ENCODE measurements at regions not wholly inside any gene's neighbourhood (a gene's known extent, or its start where the extent isn't known, plus 50 kb on each side); places are given as distances from the start of the nearest gene placed in this dataset.
"Not testable (repeated sequence)": the region's sequence is repeated elsewhere in the genome, so short reads cannot be mapped to it uniquely, and the experiment has no call there.

- DNase-seq (ENCODE audit: low spot score), result no peak
These were observed 80.7 kb downstream of the TFAP2B start for GRCh38 chr6:50899306-50899870.

- no peak for DNase-seq (ENCODE audit: low spot score)
These were observed 83.6 kb downstream of the TFAP2B start for GRCh38 chr6:50902260-50902659.

DNA sequence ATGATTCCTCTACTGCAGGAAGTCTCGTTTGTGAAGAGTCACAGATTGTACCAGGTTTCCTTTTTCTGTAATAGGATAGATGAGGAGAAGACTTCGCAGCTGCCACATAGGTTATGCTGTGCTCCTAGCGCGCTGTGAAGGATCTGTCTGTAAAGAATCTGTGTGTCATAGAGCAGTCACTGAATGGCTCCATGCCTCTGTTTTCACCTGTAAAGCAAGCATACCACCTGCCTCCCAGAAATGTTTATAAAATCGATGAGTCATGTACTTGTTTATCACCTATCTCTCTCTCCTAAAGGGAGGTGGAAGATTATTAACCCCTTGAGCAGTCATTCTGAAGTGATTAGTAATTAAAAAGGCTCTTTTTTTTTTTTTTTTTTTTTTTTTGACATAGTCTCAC, 86.6 kb downstream of the TFAP2B start:
- no peak for DNase-seq (ENCODE audit: low spot score)

- DNase-seq (ENCODE audit: low spot score), result no peak
These were observed 88.9 kb downstream of the TFAP2B start for GRCh38 chr6:50907565-50907964.

GRCh38 chr6:50913105-50913770, 94.6 kb downstream of the TFAP2B start:
- no peak for DNase-seq (ENCODE audit: low spot score)

- not testable (repeated sequence) for DNase-seq (ENCODE audit: low spot score)
These were observed 102.7 kb downstream of the TFAP2B start for GRCh38 chr6:50921378-50921777.

GRCh38 chr6:50921968-50922367, 103.3 kb downstream of the TFAP2B start:
- DNase-seq (ENCODE audit: low spot score), result no peak

DNA sequence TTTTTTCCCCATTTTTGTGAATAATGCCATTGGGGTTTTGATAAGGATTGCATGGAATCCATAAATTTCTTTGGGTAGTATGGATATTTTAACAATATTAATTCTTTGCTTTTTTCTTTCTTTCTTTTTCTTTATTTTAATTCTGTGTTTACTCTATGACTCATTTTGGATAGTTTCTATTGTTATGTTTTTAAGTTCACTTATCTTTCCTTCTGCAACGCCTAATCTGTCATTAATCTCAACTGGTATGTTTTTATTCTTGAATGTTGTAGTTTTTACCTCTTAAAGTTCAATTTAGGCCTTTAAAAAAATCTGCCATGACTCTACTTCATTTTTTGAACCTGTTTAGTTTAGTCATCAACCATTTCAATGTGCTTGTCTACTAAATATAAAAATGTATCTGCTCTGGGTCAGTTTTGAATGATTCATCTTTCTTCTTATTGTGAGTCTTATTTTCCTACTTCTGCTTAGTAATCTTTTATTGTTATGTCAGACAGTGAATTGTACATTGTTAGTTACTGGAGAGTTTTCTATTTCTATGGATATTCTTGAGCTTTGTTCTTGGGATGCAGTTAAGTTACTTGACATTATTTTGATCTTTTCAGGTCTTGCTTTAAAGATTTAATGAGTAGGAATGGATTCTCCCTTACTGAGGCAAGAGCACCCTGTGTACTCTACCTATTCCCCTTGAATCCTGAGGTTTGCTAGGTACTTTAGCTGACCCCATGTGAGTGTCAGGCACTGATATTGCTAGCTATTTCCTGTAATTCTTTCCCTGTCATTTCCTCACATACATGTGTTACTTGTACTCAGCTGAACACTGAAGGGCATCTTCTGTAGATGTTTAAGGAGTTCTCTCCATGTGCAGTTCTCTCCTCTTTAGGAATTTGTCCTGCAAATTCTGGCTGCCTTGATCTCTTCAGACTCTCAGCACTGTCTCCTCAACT, 104.2 kb downstream of the TFAP2B start:
- DNase-seq (ENCODE audit: low spot score), result no peak

GRCh38 chr6:50924758-50925157, 106.1 kb downstream of the TFAP2B start:
- no peak for DNase-seq (ENCODE audit: low spot score)

DNA sequence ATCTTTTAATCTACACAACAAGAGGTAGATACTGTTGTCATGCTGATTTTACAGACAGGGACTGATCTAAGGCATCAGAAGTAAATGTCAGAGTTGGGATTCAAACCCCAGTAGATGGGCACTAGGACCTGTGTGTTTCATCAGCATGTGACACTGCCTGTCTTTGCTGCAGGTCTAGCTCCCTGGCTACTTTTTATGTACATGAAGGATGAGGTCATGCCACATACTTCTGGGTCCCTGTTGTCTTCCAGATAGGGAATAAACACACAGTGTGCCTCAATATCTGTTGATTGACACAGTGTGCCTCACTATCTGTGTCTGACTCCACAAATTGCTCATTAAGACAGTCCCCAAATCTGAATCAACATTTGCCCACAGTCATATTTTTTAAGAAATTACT, 106.9 kb downstream of the TFAP2B start:
- no peak for DNase-seq (ENCODE audit: low spot score)

DNA sequence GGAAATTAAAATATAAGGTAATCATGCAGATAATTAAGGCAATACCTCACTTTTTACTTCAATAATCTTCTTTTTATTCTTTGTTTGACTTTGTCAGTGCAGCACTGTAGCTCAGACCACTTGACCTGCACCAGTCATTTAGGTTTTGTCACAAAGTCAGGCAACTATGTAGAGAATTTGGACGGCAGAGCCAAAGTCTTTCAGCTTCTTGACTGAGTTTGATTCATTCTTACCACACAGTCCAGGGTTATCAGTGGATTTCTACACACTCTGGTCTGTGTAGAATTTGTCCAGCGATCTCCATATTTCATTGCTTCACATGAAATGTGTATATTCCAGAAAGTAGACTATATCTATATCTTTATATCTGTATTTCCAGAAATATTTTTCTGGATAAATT, 107.3 kb downstream of the TFAP2B start:
- DNase-seq (ENCODE audit: low spot score), result no peak

DNA sequence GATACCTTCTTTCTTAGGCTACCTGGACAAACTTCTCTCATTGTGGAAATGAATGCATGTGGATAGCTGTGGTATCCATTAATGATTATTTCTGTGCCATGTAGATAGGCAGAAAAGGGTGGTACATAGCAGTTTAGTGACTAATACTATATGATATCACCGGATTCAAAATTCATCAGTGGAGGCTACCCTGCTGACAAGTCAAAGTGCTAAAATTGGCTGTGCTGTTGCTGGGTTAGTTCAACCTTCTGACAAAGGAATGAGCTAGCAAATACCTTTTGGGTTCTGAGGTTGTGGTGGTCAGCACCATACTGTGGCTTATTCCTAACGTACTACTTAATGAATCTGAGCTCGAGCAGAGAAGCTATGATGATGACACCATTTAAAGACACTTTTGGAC, 109.1 kb downstream of the TFAP2B start:
- no peak for DNase-seq (ENCODE audit: low spot score)

DNA sequence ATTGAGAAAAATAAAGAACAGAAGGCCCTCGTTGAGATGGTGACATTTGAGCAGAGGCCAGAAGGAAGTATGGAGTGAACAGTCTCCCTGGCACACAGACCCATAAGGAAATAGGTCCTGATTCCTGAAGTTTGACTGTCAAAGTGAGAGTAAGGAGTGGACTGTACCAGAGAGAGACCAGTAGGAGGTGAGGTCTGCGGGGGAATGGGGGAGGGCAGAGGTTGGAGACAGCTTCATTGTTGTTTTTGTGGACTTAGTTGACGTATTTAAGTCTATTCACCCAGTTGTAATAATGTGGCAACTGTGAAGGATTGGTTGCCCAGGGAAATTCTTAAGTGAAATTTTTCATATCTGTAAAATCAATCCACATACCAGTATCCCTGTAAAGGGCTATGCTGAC, 110.7 kb downstream of the TFAP2B start:
- DNase-seq (ENCODE audit: low spot score), result no peak

DNA sequence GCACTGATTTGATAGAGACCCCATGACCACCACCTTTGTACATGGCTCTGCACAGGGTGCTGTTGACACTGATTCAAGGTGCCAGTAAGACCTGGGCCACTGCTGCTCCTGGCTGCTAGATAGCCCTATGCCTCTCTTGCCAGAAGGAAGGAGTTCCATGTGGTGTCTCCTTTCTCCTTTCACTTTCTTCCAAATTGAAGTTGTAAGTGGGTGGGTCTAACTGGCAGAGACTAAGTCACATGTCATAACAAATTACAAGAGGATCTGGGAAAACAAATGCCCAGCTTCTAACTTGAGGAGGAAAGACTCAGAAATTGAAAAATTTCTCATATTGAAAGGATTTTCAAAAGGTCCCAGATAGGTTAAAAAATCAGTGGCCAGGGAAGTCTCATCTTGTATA, 116.8 kb downstream of the TFAP2B start:
- DNase-seq (ENCODE audit: low spot score), result no peak

DNA sequence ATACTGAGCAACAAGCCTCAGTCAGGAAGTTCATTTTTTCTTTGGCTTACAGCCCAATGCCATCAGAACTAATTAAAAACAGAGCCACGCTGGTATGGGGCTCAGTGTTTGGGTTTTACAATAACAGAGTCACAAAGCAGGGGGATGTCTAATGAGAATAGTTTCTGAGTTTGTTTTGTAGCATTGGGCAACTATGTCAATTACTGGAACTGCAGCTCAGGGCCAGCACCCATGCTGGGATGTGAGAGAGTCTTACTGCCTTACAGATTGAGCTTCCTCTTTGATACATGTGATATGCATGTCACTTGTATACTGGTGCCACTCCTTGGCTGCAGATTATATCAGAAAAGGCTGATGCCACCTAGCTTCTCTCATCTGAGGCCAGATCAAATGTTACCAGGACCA, 117.6 kb downstream of the TFAP2B start:
- DNase-seq (ENCODE audit: low spot score), result no peak

- DNase-seq (ENCODE audit: low spot score), result no peak
These were observed 121.3 kb downstream of the TFAP2B start for GRCh38 chr6:50939931-50940330.

- DNase-seq (ENCODE audit: low spot score), result no peak
These were observed 127.1 kb downstream of the TFAP2B start for GRCh38 chr6:50945789-50946188.

- no peak for DNase-seq (ENCODE audit: low spot score)
These were observed 133.6 kb downstream of the TFAP2B start for GRCh38 chr6:50952092-50952907.

DNA sequence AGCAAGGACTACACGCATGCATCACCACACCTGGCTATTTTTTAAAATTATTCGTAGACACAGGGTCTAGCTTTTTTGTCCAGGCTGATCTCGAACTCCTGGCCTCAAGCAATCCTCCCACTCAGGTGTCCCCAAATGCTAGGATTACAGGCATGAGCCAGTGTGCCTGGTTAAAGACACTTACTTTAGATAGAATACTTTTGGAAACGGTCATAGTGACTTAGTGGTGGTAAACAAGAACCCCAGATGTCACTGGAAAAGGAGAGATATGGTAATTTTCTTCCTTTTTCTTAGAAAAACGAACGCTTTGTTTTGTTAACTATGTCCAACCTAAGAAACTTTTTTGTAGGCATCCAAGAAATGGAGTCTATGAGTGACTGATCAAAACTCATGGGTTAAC, 137.3 kb downstream of the TFAP2B start:
- no peak for DNase-seq (ENCODE audit: low spot score)

DNA sequence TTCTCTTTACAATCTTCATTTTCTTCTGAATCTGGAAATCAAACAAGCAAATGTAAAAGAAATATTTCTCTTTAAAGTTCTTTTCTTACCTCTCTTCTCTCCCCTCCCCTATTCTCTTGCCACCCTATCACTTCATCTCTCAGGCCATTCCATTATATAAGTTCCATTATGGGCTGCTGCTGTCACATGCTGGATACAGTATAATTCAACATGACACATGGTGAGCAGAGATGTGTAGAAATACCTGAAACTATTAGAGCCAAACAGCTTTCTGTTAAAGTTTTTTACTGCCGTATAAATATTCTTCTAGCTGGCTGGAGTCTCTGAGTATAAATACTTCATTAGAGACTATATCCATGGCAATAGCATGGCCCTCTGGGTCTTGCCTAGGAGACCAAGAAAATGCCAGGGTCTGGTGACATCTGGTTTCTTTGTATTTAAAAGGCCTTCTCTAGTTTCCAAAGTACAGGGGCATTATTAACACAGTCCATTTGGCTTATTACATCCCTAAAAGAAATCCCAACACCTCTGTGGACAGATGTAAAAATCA, 139.6 kb downstream of the TFAP2B start:
- DNase-seq (ENCODE audit: low spot score), result no peak

DNA sequence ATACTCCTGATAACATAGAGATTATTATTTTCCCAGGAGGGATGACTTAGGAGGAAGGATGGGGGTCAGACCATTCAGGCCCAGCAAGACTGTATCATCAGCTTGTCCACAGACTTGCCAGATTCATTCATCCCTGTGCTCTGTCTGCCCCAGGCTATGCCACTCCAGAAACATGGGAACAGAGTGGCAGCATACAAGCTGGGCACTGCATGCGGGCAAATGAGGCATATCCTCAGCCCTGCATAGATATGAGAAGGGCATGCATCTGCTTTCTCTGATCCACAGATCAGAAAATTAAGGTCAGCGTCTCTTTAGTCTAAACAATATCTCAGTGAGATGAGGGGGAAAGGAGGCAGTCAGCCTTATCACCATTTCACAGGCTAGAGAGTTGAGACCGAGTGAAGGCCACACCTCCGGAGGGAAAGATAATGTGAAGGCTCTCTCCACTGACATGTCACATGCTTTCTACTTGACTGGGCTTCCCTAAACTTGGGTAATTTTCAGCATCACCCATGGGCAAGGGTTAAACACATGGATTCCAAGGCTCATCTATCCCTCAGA, 140.5 kb downstream of the TFAP2B start:
- no peak for DNase-seq (ENCODE audit: low spot score)

- DNase-seq (ENCODE audit: low spot score), result no peak
These were observed 142.9 kb downstream of the TFAP2B start for GRCh38 chr6:50961611-50962010.

All from left forelimb (tissue), 1 donor.